ENCODE measurements at regions not wholly inside any gene's neighbourhood (a gene's known extent, or its start where the extent isn't known, plus 50 kb on each side); places are given as distances from the start of the nearest gene placed in this dataset.

DNA sequence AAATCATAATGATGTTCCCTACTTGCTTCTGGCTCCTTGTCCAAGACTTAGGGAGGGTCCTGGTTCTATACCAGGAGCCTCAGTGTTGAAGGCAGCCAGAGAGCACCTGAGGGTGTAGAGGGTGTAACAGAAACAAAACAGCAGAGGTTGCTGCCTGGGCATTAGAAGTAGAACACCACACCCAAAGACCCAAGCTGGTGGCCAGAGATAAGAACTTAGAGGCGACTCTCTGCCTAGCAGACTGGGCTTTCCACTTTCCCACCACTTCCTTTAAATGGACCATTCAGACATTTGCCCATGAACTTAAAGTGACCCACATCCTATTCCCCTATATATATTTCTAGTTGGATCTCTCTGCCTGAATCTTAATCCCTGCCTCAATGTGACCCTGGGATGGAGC, 189.8 kb downstream of the KLF13 start:
- no peak overlapping the region for H3K4me3 ChIP-seq (ENCODE audit: low read length)
- TF ChIP-seq, protein P1, sequence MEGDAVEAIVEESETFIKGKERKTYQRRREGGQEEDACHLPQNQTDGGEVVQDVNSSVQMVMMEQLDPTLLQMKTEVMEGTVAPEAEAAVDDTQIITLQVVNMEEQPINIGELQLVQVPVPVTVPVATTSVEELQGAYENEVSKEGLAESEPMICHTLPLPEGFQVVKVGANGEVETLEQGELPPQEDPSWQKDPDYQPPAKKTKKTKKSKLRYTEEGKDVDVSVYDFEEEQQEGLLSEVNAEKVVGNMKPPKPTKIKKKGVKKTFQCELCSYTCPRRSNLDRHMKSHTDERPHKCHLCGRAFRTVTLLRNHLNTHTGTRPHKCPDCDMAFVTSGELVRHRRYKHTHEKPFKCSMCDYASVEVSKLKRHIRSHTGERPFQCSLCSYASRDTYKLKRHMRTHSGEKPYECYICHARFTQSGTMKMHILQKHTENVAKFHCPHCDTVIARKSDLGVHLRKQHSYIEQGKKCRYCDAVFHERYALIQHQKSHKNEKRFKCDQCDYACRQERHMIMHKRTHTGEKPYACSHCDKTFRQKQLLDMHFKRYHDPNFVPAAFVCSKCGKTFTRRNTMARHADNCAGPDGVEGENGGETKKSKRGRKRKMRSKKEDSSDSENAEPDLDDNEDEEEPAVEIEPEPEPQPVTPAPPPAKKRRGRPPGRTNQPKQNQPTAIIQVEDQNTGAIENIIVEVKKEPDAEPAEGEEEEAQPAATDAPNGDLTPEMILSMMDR (conservative IDR thresholded peaks at IDR 0.05; ENCODE audit: low read depth, low read length): no peak
- DNase-seq (ENCODE audit: low read depth): no peak

GRCh38 chr15:31516874-31517273, 190.2 kb downstream of the KLF13 start:
- H3K4me3 ChIP-seq (ENCODE audit: low read length): no peak overlapping the region
- no peak for DNase-seq (ENCODE audit: low read depth)
- TF ChIP-seq, protein P1 (conservative IDR thresholded peaks at IDR 0.05; ENCODE audit: low read depth, low read length): no peak

DNA sequence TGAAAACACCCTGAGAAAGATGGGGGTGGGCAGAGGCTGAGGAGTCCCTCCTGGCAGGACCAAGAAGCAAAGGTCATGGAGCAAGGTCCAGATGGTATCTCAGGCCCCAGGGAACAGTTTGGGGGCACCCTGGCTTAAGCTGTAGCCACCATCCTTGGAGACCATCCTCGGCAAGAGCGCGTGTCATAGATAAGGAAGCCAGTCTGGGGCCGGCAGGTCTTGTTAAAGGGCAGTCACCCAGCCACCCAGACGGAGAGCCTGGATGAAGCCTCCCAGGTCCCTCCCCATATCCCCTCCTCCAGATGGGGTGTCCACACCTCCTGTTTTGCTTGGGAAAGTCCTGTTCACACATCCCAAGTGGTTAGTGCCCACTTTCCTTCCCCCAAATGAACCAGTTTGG, 191.1 kb downstream of the KLF13 start:
- TF ChIP-seq, protein P1 (conservative IDR thresholded peaks at IDR 0.05; ENCODE audit: low read depth, low read length): no peak
- H3K4me3 ChIP-seq (ENCODE audit: low read length): no peak overlapping the region
- no peak for DNase-seq (ENCODE audit: low read depth)

DNA sequence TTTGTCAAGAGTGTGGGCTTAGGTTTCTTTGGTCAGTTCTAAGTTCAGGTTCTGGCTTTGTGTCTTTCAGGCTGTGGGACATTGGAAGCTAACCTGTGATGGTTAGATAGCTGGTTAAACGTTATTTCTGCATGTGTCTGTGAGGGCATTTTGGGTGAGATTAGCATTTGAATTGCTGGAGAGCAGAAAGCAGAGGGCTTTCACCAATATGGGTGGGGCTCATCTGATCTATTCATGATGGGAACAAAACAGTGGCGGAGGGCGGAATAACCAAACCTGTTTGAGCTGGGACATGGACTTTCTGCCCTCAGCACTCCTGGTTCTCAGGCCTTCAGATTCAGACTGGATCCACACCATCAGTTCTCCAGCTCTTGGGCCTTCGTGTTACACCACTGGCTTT, 195.4 kb downstream of the KLF13 start:
- H3K4me3 ChIP-seq (ENCODE audit: low read length): no peak overlapping the region
- no peak for DNase-seq (ENCODE audit: low read depth)
- TF ChIP-seq, protein P1 (conservative IDR thresholded peaks at IDR 0.05; ENCODE audit: low read depth, low read length): no peak

- DNase-seq (ENCODE audit: low read depth): no peak
- TF ChIP-seq, protein P1 (conservative IDR thresholded peaks at IDR 0.05; ENCODE audit: low read depth, low read length): no peak
- no peak overlapping the region for H3K4me3 ChIP-seq (ENCODE audit: low read length)
These were observed 196.5 kb downstream of the KLF13 start for GRCh38 chr15:31523027-31523654.

DNA sequence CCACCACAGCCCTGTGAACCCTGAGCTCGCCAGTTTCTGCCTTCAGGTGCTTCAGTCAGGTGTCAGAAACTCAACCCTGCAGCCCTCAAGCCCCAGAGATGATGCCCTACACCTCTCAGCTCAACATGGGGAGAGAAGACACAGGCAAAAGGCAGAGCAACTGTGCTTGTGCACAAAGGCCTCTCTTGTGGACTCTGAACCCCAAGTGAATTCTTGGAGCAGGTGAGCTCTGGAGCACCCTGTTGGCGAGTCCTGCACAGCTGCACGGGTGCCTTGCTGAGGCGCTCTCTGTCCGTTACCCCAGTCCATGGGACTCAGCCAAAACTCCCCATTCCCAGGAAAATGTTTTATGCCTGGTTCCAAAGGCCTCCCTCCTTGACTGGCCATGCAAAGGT, 197.0 kb downstream of the KLF13 start:
- no peak overlapping the region for H3K4me3 ChIP-seq (ENCODE audit: low read length)
- TF ChIP-seq, protein P1 (conservative IDR thresholded peaks at IDR 0.05; ENCODE audit: low read depth, low read length): no peak
- DNase-seq (ENCODE audit: low read depth): no peak

DNA sequence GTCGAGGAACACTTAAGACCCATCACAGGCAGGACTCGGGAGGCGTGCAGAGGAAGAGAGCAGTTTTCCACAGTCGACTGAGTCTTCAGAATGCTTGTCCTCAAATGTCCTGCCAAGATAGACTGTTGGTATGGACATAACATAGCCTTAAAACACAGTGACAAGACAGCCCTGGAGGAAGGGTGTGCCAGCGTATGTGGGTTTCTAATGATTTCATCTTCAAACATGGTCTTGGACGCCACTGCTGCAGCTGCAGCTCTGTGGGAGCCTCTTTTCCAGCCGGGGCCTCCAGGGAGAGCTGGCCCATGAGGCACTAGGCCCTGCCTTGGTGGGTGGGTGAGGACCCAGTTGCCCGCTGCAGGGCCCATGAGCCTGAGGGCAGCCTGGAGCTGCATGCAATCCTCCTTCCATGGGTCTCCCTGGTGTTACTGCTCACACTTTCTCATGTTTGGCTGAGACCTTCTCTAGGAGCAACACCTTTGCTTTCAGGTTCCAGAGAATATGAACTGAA, 198.6 kb downstream of the KLF13 start:
- no peak for DNase-seq (ENCODE audit: low read depth)
- TF ChIP-seq, protein P1 (conservative IDR thresholded peaks at IDR 0.05; ENCODE audit: low read depth, low read length): no peak
- no peak overlapping the region for H3K4me3 ChIP-seq (ENCODE audit: low read length)

Data from retinal pigment epithelial cell (primary cell).